Liver (tissue), 8 donors: ENCODE measurements at regions not wholly inside any gene's neighbourhood (a gene's known extent, or its start where the extent isn't known, plus 50 kb on each side); places are given as distances from the start of the nearest gene placed in this dataset.
A peak's percentile ranks its signal among the peaks of the same experiment; 100 is the strongest.

Source experiments
- DNase-seq: peaks from one replicate; pipeline ENCODE4 v3.0.0-alpha.2; 2017; ENCODE audit warnings: low spot score
- H3K27ac ChIP-seq, 2 donors: one replicate each; pipeline ENCODE4 v1.7.0; 2013; ENCODE audit warnings: inconsistent platforms in 2 of 2, low read length in 2 of 2, control low read depth in 1 of 2, low read depth in 1 of 2, mild to moderate bottlenecking in 1 of 2
- H3K27me3 ChIP-seq, 4 donors: one replicate each; pipeline versions ENCODE4 v1.6.1 to v1.7.0; 2013; ENCODE audit warnings: low read length in 3 of 4, inconsistent platforms in 1 of 4, mild to moderate bottlenecking in 1 of 4, moderate library complexity in 1 of 4; ENCODE audit not compliant: control insufficient read depth in 4 of 4, insufficient read depth in 4 of 4
- H3K36me3 ChIP-seq, 4 donors: one replicate each; pipeline versions ENCODE4 v1.6.1 to v1.7.0; 2013; ENCODE audit warnings: low read length in 3 of 4, mild to moderate bottlenecking in 3 of 4, low read depth in 1 of 4, moderate library complexity in 1 of 4; ENCODE audit not compliant: control insufficient read depth in 4 of 4, insufficient read depth in 3 of 4
- H3K4me1 ChIP-seq, 4 donors: one replicate each; pipeline versions ENCODE4 v1.6.1 to v1.7.0; 2013; ENCODE audit warnings: low read length in 3 of 4, mild to moderate bottlenecking in 3 of 4, moderate library complexity in 1 of 4; ENCODE audit not compliant: control insufficient read depth in 4 of 4, insufficient read depth in 4 of 4
- H3K4me3 ChIP-seq, 3 donors: one replicate each; pipeline versions ENCODE4 v1.6.1 to v1.7.0; 2013; ENCODE audit warnings: low read length in 3 of 3, control low read depth in 1 of 3, low read depth in 1 of 3, mild to moderate bottlenecking in 1 of 3
- H3K9ac ChIP-seq, 2 donors: one replicate each; pipeline ENCODE4 v1.7.0; 2013; ENCODE audit warnings: low read length in 2 of 2, mild to moderate bottlenecking in 2 of 2, moderate library complexity in 2 of 2, control low read depth in 1 of 2, low read depth in 1 of 2
- H3K9me3 ChIP-seq, 4 donors: one replicate each; pipeline versions ENCODE4 v1.6.1 to v1.7.0; 2013; ENCODE audit warnings: low read length in 3 of 4; ENCODE audit not compliant: control insufficient read depth in 4 of 4
- EGR1 ChIP-seq, 2 donors: IDR thresholded peaks; 2 replicates each; pipeline ENCODE4 v1.6.1; 2016 to 2018; ENCODE audit warnings: antibody characterized with exemption in 2 of 2, low read depth in 2 of 2
- FOXA1 ChIP-seq: IDR thresholded peaks from 2 replicates; pipeline ENCODE4 v1.6.1; 2016; ENCODE audit warnings: antibody characterized with exemption
- FOXA2 ChIP-seq: IDR thresholded peaks from 2 replicates; pipeline ENCODE4 v1.6.1; 2016; ENCODE audit warnings: antibody characterized with exemption
- HNF4A ChIP-seq, 2 donors: conservative IDR thresholded peaks; 2 replicates each; pipeline ENCODE4 v1.6.1; 2016; ENCODE audit warnings: antibody characterized with exemption in 2 of 2, mild to moderate bottlenecking in 2 of 2
- HNF4G ChIP-seq: IDR thresholded peaks from 2 replicates; pipeline ENCODE4 v1.6.1; 2016; ENCODE audit warnings: antibody characterized with exemption
- JUND ChIP-seq, 2 donors: IDR thresholded peaks; 2 replicates each; pipeline ENCODE4 v1.6.1; 2016; ENCODE audit warnings: antibody characterized with exemption in 2 of 2
- NR2F2 ChIP-seq: IDR thresholded peaks from 2 replicates; pipeline ENCODE4 v1.6.1; 2016; ENCODE audit warnings: antibody characterized with exemption
- RAD21 ChIP-seq, 2 donors: IDR thresholded peaks; 2 replicates each; pipeline ENCODE4 v1.6.1; 2016; ENCODE audit warnings: antibody characterized with exemption in 2 of 2, mild to moderate bottlenecking in 2 of 2
- WGBS: extraction: QIAGEN DNeasy Blood & Tissue Kit; methylation state at CpG from one replicate; pipeline ENCODE4 v1.1.7; 2013; 5-methylcytosine and 5-hydroxymethylcytosine counted together
- TF ChIP-seq, protein P1 (sequence below): IDR thresholded peaks from 2 replicates; pipeline ENCODE4 v1.6.1; 2016; ENCODE audit warnings: antibody characterized with exemption
- TF ChIP-seq, protein P2 (sequence below): fragments of 150-350 bp; IDR thresholded peaks from 2 replicates; pipeline ENCODE4 v1.5.1; 2017; ENCODE audit warnings: improper control_type of control experiment, low read depth, low read length; ENCODE audit not compliant: missing input control
- TF ChIP-seq, protein P3 (sequence below): IDR thresholded peaks from 2 replicates; pipeline ENCODE4 v1.6.1; 2016; ENCODE audit warnings: antibody characterized with exemption
- donor health status: healthy.
- donor health status: healthy.
- donor health status: healthy.
- donor health status: healthy.
- donor health status: healthy.

DNA sequence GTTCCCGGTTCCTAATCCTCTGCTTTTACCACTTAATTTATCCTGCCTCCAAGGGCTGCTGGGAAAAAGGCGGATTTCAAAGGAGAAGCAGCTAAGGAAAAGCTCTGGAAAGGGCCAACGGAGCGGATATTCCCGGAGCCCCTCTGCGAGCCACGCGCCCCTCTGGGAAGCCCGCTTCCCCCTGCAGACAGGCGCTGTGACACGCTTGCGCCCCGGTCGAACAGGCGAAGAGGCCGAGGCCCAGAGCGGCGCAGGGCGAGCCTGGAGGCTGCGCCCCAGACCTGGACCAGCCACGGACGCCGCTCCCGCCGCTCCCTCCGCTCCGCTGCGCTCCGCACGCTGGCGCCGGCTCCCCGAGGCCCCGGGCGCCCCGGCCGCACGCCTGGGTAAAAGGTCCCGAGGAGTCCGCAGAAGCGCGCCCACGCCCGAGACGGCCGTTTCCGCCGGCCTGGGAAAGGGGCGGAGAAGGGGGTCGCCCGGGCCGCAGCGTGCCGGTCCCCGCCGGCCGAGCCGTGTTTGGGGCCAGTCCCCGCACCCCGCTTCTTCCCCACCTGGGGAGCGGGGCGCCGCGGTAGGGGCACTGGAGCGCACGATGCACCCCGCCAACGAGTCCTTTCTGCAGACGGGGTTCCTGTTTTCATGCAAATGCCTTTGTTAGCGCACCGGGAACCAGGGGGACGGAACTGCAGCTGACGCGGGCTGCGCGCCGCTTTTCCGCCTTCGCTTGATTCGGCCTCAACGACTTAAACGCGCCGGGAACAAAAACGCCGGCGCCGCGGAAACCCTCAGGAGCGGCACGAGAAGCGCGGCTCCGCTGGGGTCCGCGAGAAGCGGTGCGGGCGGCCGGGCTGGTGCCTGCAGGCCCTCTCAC is 91.9 kb upstream of the SIRPA start:
- Histone ChIP-seq H3K27ac (peak overlapping the region; percentile 55 to 59), H3K27me3 (no peaks in the 10 kb centered on the region), H3K4me3 (peak overlapping the region; percentile 17 to 50 (median 37)), H3K9ac (peak overlapping the region; percentile 10 to 11), H3K9me3 (no peaks in the 10 kb centered on the region), H3K36me3 (no peaks in the 10 kb centered on the region), H3K4me1 (peaks cover 6 to 18% (median 13%) of the 10 kb centered on the region in 4 donors)
- 6% methylated on average over 100 of the region's 100 CpGs for WGBS
- DNase-seq, result peak; percentile 40
- TF ChIP-seq RAD21 (IDR thresholded peaks at IDR 0.05), result peak in 1 of 2 donors; percentile 11
- TF ChIP-seq FOXA1, result no peak

DNA sequence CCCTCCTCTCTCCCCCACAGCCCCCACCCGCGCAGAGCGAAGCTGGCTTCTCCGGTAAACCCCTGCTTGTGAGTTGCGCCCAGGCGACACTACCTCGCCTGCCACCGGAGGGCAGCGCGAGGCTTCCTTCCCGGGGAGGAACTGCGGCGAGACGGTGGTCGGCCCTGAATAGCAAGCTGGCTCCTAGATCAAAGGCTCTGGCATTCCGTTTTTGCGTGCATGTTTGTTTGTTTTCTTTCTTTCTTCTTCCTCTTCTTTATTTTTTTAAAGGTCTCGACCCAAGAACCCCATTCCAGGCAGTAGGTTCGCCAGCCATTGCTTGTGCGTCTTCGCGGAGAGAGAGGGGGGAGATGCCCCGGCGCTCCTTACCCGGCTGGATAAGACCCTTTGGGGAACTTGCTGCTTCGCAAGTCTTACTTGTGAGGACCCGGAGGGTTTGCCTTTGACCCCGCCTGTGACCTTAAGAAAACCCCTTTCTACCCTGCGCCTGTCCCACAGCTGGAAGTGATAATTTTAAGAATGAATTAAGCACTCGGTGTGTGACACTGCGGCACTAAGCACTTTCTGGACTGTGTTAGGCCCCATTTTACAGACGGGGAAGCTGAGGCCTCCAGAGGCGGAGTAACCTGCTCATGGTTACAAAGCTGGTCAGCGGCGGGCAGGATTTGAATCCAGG is 92.7 kb upstream of the SIRPA start:
- WGBS, result 3% methylated on average over 35 of the region's 35 CpGs
- Histone ChIP-seq H3K9me3 (no peaks in the 10 kb centered on the region), H3K4me3 (peak overlapping the region; percentile 17 to 50 (median 37)), H3K27ac (peak overlapping the region; percentile 23 to 52), H3K36me3 (no peaks in the 10 kb centered on the region), H3K27me3 (no peaks in the 10 kb centered on the region), H3K4me1 (peaks cover 6 to 18% (median 13%) of the 10 kb centered on the region in 4 donors), H3K9ac (peak overlapping the region; percentile 10 to 11)
- TF ChIP-seq RAD21 (IDR thresholded peaks at IDR 0.05) (peak; percentile 87 to 88), EGR1 (IDR thresholded peaks at IDR 0.05; ENCODE audit: low read depth in 2 of 2) (no peak), JUND (IDR thresholded peaks at IDR 0.05) (no peak)
- TF ChIP-seq, protein P1, sequence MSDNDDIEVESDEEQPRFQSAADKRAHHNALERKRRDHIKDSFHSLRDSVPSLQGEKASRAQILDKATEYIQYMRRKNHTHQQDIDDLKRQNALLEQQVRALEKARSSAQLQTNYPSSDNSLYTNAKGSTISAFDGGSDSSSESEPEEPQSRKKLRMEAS, result no peak
- TF ChIP-seq, protein P2, sequence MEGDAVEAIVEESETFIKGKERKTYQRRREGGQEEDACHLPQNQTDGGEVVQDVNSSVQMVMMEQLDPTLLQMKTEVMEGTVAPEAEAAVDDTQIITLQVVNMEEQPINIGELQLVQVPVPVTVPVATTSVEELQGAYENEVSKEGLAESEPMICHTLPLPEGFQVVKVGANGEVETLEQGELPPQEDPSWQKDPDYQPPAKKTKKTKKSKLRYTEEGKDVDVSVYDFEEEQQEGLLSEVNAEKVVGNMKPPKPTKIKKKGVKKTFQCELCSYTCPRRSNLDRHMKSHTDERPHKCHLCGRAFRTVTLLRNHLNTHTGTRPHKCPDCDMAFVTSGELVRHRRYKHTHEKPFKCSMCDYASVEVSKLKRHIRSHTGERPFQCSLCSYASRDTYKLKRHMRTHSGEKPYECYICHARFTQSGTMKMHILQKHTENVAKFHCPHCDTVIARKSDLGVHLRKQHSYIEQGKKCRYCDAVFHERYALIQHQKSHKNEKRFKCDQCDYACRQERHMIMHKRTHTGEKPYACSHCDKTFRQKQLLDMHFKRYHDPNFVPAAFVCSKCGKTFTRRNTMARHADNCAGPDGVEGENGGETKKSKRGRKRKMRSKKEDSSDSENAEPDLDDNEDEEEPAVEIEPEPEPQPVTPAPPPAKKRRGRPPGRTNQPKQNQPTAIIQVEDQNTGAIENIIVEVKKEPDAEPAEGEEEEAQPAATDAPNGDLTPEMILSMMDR, result peak; percentile 57
- DNase-seq, result peak; percentile 37

DNA sequence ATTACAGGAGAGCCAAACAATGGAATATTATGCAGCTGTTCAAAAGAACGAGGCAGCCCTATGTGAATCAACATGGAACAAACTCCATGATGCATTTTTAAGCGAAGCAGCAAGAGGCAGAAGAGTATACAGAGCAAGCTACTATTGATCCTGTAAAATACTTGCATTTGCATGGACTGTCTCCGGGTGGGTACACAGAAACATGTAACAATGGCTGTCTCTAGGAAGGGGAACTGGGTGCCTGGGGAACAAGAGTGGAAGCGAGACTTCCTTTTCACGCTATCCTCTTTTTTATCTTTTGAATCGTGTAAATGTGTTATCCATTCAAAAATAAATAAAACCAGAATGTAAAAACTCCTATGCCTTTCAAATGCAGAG is 93.3 kb upstream of the SIRPA start:
- peaks cover 6 to 18% (median 13%) of the 10 kb centered on the region in 4 donors for H3K4me1 ChIP-seq
- no peak overlapping the region for H3K9ac ChIP-seq
- no peak overlapping the region for H3K4me3 ChIP-seq
- no peak overlapping the region for H3K27ac ChIP-seq
- 28% methylated on average over 6 of the region's 6 CpGs for WGBS
- no peaks in the 10 kb centered on the region for H3K9me3 ChIP-seq
- H3K36me3 ChIP-seq, result no peaks in the 10 kb centered on the region
- TF ChIP-seq FOXA2 (no peak), HNF4A (conservative IDR thresholded peaks at IDR 0.05) (no peak), NR2F2 (no peak), RAD21 (IDR thresholded peaks at IDR 0.05) (no peak), HNF4G (no peak)
- TF ChIP-seq, protein P3, sequence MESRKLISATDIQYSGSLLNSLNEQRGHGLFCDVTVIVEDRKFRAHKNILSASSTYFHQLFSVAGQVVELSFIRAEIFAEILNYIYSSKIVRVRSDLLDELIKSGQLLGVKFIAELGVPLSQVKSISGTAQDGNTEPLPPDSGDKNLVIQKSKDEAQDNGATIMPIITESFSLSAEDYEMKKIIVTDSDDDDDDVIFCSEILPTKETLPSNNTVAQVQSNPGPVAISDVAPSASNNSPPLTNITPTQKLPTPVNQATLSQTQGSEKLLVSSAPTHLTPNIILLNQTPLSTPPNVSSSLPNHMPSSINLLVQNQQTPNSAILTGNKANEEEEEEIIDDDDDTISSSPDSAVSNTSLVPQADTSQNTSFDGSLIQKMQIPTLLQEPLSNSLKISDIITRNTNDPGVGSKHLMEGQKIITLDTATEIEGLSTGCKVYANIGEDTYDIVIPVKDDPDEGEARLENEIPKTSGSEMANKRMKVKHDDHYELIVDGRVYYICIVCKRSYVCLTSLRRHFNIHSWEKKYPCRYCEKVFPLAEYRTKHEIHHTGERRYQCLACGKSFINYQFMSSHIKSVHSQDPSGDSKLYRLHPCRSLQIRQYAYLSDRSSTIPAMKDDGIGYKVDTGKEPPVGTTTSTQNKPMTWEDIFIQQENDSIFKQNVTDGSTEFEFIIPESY, result no peak
- TF ChIP-seq, protein P2, result no peak
- no peak for DNase-seq
- no peaks in the 10 kb centered on the region for H3K27me3 ChIP-seq
